ENCODE measurements at regions not wholly inside any gene's neighbourhood (a gene's known extent, or its start where the extent isn't known, plus 50 kb on each side); places are given as distances from the start of the nearest gene placed in this dataset.

GRCh38 chr14:101351146-101351545 is 210.1 kb upstream of the DIO3 start:
- no peaks in the 10 kb centered on the region for H3K36me3 ChIP-seq
- intact Hi-C loops (cut with DNase I; ENCODE audit: low total_unique reads), result no loop called here
- H3K4me3 ChIP-seq, result no peak overlapping the region
- H3K9me3 ChIP-seq, result peaks cover 0 to 21% (median 3%) of the 10 kb centered on the region in 3 donors
- no peaks in the 10 kb centered on the region for H3K4me1 ChIP-seq
- no peak overlapping the region for H3K27ac ChIP-seq
- DNase-seq, result no peak
- H3K27me3 ChIP-seq, result no peaks in the 10 kb centered on the region
- TF ChIP-seq, protein P1, sequence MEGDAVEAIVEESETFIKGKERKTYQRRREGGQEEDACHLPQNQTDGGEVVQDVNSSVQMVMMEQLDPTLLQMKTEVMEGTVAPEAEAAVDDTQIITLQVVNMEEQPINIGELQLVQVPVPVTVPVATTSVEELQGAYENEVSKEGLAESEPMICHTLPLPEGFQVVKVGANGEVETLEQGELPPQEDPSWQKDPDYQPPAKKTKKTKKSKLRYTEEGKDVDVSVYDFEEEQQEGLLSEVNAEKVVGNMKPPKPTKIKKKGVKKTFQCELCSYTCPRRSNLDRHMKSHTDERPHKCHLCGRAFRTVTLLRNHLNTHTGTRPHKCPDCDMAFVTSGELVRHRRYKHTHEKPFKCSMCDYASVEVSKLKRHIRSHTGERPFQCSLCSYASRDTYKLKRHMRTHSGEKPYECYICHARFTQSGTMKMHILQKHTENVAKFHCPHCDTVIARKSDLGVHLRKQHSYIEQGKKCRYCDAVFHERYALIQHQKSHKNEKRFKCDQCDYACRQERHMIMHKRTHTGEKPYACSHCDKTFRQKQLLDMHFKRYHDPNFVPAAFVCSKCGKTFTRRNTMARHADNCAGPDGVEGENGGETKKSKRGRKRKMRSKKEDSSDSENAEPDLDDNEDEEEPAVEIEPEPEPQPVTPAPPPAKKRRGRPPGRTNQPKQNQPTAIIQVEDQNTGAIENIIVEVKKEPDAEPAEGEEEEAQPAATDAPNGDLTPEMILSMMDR (IDR thresholded peaks at IDR 0.05), result no peak

GRCh38 chr14:101351769-101352168 is 209.5 kb upstream of the DIO3 start:
- Histone ChIP-seq H3K27me3 (no peaks in the 10 kb centered on the region), H3K36me3 (no peaks in the 10 kb centered on the region), H3K9me3 (peaks cover 0 to 21% (median 3%) of the 10 kb centered on the region in 3 donors), H3K4me3 (no peak overlapping the region), H3K4me1 (no peaks in the 10 kb centered on the region), H3K27ac (no peak overlapping the region)
- DNase-seq, result no peak
- intact Hi-C loops (cut with DNase I; ENCODE audit: low total_unique reads), result no loop called here
- TF ChIP-seq, protein P1 (IDR thresholded peaks at IDR 0.05), result no peak

GRCh38 chr14:101352567-101352966 is 208.7 kb upstream of the DIO3 start:
- no peaks in the 10 kb centered on the region for H3K4me1 ChIP-seq
- no peaks in the 10 kb centered on the region for H3K36me3 ChIP-seq
- H3K27me3 ChIP-seq, result no peaks in the 10 kb centered on the region
- H3K9me3 ChIP-seq, result peaks cover 0 to 21% (median 3%) of the 10 kb centered on the region in 3 donors
- no peak overlapping the region for H3K4me3 ChIP-seq
- peak in 1 of 2 donors; percentile 34 for DNase-seq
- H3K27ac ChIP-seq, result no peak overlapping the region
- intact Hi-C loops (cut with DNase I; ENCODE audit: low total_unique reads), result no loop called here
- TF ChIP-seq, protein P1 (IDR thresholded peaks at IDR 0.05), result no peak

- TF ChIP-seq, protein P1 (IDR thresholded peaks at IDR 0.05), result no peak
Measured at GRCh38 chr14:101353422-101353821, 207.9 kb upstream of the DIO3 start.

GRCh38 chr14:101354726-101355125 is 206.6 kb upstream of the DIO3 start:
- TF ChIP-seq, protein P1 (IDR thresholded peaks at IDR 0.05), result no peak
- peak in 1 of 2 donors; percentile 38 for DNase-seq
- peaks cover 0 to 15% (median 3%) of the 10 kb centered on the region in 3 donors for H3K9me3 ChIP-seq
- no peaks in the 10 kb centered on the region for H3K27me3 ChIP-seq
- intact Hi-C loops (cut with DNase I; ENCODE audit: low total_unique reads), result no loop called here
- H3K27ac ChIP-seq, result no peak overlapping the region
- no peaks in the 10 kb centered on the region for H3K36me3 ChIP-seq
- no peak overlapping the region for H3K4me3 ChIP-seq
- no peaks in the 10 kb centered on the region for H3K4me1 ChIP-seq

More at GRCh38 chr14:101353422-101353821, 207.9 kb upstream of the DIO3 start:
- Histone ChIP-seq H3K4me3 (no peak overlapping the region), H3K4me1 (no peaks in the 10 kb centered on the region), H3K9me3 (peaks cover 0 to 18% (median 3%) of the 10 kb centered on the region in 3 donors), H3K27me3 (no peaks in the 10 kb centered on the region), H3K27ac (no peak overlapping the region), H3K36me3 (no peaks in the 10 kb centered on the region)
- intact Hi-C loops (cut with DNase I; ENCODE audit: low total_unique reads), result no loop called here
- no peak for DNase-seq

DNA sequence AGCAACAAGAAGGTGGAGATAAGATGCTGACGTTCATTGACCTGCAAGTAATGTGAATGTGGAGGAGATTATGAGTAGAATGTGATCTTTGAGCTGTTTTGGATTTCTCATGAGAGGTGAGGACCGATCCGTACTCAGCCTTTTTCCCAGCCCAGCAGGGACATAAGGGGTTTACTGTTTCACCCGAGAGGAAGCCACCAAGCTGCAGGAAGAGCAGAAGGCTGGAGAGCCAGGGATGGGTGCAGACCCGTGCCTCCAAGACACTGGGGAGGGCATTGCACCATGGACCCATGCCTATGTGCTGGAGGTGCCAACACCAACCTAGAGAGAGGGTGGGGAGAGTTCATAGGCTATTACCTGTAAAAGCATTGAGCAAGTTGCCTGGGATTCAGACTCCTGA is 206.0 kb upstream of the DIO3 start:
- Histone ChIP-seq H3K27me3 (no peaks in the 10 kb centered on the region), H3K27ac (no peak overlapping the region), H3K4me1 (no peaks in the 10 kb centered on the region), H3K9me3 (peaks cover 0 to 15% (median 3%) of the 10 kb centered on the region in 3 donors), H3K36me3 (no peaks in the 10 kb centered on the region), H3K4me3 (no peak overlapping the region)
- no peak for DNase-seq
- TF ChIP-seq, protein P1 (IDR thresholded peaks at IDR 0.05), result no peak
- intact Hi-C loops (cut with DNase I; ENCODE audit: low total_unique reads), result no loop called here

Data from tibial artery (tissue), 4 donors.